ENCODE measurements at regions not wholly inside any gene's neighbourhood (a gene's known extent, or its start where the extent isn't known, plus 50 kb on each side); places are given as distances from the start of the nearest gene placed in this dataset.

DNA sequence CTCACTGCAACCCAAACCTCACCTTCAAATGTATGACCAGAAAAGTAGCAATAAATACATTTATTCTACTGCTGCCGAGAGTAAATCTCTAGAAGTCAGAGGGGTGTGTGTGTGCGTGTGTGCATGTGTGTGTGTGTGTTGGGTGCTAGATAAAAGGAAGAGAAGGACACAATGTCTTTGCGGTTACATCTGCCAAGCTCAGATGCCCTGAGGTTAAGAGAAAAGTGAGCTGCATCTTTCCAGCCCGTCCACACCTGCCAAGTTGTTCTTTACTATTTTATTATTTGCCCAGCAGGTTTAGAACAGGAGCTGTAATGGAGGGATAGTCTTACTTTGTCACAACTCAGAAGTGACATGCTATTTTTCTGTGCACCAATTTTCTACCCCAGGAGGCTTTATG is 54.5 kb upstream of the ANKFN1 start:
- no peak for DNase-seq

DNA sequence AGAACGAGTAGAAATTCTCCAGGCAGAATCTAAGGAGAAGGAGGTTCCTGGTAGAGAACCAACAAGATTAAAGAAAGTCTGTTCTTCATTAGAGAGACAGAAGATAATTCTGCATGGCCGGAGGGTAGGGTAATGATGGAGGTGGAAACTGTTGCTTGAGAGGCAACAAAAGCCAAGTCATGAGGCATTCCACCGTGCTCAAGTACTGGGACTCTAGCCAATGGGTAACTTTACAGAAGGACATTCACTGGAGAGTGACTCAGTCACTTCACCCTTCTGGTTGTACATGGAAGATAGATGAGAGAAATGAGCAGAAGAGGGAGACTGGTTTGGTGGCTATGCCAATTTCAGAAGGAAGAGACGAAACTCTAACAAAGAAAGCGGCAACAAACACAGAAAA is 53.6 kb upstream of the ANKFN1 start:
- DNase-seq, result no peak
